DOHH2 (cell line): ENCODE measurements at regions not wholly inside any gene's neighbourhood (a gene's known extent, or its start where the extent isn't known, plus 50 kb on each side); places are given as distances from the start of the nearest gene placed in this dataset.

Source experiments
- CTCF ChIP-seq: fragments of 200-600 bp; sonication (generic); IDR thresholded peaks from one replicate; pipeline ENCODE4 v1.5.1; 2014; ENCODE audit warnings: antibody characterized with exemption, mild to moderate bottlenecking, low read depth, low read length; ENCODE audit not compliant: poor library complexity, severe bottlenecking
- EZH2phosphoT487 ChIP-seq: fragments of 200-600 bp; sonication (generic); IDR thresholded peaks from 2 replicates; pipeline ENCODE4 v1.6.1; 2017; ENCODE audit warnings: borderline replicate concordance, mild to moderate bottlenecking, antibody characterized with exemption, low read length, moderate library complexity, mixed read lengths

- TF ChIP-seq EZH2phosphoT487, result no peak
- TF ChIP-seq CTCF, result no peak
Measured at GRCh38 chr17:83149761-83150251, 70.4 kb downstream of the METRNL start.
